ENCODE measurements at regions not wholly inside any gene's neighbourhood (a gene's known extent, or its start where the extent isn't known, plus 50 kb on each side); places are given as distances from the start of the nearest gene placed in this dataset.
A peak's percentile ranks its signal among the peaks of the same experiment; 100 is the strongest.

DNA sequence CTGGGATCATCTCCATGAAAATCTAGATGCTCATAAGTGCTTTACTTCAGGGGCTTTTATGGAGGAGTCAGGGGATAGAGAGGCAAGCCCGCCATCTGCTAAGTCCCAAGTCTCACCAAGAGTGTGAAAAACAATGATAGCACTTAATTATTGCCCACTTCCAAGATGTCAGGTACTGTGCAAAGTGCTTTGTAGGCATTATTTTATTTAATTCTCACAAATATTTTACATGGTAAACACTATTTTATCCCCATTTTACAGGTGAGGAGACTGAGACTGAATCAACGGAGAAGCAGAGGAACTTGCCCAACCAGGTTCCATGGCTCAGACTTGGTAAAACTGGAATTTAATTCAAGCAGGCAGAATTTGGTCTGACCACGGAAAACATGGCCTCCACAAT is 147.5 kb downstream of the ACKR3 start:
- DNase-seq (ENCODE audit: low read depth): no peak

DNA sequence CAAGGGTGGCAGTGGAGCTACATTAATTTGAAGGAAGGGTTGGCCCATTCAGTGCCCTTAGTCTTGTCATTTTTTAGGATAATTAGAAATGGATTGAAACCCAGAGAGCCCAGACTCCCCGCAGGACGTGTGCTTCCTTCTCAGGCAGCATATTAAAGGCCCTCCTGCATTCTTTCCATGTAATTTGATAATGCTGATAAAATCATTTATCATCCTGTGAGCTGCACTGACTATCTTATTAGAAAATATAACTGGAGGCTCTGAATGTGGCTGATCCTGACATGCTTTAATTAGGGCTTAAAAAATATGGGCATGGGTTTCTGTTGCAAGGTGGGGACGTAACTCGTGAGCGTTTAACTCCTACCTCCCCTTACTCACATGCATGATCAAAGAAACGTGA is 148.1 kb downstream of the ACKR3 start:
- no peak for DNase-seq (ENCODE audit: low read depth)

DNA sequence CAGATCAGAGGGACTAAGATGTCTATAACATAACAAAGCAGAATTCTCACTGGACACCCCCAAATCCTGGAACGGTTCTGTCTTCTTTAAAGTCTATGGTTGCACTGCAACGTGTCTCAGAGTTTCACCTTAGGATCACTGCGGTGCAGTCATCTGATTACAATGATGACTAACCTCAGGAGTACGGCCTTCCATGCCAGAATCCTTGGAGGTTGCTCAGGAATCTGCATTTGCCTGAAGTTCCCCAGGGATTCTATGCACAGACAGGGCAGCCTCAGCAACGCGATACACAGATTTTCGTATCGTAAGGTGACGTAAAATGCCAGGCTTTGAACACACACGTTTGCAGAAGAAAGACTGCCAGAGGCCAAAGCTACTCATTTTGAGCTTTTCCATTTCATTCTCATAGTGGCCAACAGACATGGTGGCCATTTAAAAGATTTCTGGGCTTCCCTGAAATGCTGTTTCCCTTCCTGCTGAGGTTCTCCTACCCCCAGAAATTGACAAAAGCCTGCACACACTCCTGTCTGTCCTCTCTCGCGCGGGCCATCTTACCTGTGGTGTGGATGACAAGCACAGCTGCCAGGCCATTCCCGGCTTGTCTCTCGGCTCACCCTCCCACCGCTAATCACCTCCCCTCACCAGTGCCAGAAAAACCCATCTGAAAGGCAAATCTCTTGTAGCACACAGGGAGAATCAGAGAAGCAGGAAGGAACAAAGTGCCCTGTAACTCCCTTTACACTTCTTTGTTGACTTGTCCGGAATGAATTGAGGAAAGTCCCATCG is 148.8 kb downstream of the ACKR3 start:
- DNase-seq (ENCODE audit: low read depth): no peak

DNA sequence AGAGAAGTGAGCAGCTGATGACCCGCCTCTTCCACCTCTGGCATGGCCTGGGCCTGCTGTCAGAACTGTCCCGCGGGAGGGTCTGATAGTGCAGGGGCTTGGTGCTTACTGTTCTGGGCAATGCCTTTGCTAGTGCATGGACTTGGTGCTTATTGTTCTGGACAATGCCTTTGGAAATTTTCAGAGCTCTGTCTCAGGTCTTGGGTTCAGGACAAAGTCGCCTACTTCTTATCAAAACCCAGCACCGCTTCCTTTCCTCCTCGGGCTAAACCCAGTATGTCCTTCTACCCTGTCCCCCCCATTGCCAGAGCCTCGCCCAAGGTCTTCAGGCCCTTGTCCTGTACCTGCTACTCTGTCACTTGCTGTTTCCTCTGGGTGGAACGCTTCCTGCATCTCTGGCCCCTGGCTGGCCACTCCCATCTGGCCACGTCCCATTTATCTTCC is 149.6 kb downstream of the ACKR3 start:
- no peak for DNase-seq (ENCODE audit: low read depth)

DNA sequence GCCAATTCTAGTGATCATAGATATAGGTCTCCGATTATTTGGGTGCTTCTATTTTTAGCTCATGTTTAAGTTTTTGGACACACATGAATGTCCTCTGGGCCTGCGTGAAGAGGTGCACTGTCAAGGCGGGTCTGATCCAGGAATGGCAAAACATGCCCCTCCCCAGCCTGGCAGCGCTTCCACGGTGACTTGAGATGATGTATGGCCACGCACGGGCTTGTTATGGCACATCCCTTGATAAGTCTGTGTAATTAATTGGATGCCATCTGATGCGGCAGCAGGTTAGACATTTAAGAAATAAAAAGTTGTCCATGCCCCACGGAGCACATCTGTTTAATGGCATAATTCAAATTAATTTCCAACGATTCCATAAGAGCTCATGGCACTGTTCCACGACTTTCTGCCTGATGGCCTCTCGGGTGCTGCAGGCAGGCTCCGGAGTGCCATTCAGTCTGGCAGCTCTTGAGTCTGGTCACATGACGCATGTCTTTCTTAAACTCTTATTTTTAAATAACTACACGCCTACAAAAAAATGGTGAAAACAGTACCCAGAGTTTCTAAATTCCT is 151.4 kb downstream of the ACKR3 start:
- no peak for DNase-seq (ENCODE audit: low read depth)

DNA sequence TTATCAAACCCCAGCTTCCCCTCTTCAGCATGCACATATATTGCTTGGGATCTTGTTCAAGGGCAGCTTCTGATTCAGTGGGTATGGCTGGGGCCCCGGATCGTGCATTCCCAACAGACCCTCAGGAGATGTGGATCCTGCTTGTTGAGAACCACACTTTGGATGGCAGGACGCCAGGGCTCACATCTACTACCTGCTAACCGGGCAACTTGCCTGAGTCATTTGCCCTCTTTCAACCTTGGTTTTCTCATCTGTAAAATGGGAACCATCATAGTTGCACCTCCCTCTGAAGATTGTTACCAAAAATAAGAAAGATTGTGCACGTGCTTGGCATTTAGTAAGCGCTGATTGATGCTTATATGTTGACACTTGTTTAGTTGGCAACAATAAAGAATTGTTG is 154.6 kb downstream of the ACKR3 start:
- DNase-seq (ENCODE audit: low read depth): no peak

DNA sequence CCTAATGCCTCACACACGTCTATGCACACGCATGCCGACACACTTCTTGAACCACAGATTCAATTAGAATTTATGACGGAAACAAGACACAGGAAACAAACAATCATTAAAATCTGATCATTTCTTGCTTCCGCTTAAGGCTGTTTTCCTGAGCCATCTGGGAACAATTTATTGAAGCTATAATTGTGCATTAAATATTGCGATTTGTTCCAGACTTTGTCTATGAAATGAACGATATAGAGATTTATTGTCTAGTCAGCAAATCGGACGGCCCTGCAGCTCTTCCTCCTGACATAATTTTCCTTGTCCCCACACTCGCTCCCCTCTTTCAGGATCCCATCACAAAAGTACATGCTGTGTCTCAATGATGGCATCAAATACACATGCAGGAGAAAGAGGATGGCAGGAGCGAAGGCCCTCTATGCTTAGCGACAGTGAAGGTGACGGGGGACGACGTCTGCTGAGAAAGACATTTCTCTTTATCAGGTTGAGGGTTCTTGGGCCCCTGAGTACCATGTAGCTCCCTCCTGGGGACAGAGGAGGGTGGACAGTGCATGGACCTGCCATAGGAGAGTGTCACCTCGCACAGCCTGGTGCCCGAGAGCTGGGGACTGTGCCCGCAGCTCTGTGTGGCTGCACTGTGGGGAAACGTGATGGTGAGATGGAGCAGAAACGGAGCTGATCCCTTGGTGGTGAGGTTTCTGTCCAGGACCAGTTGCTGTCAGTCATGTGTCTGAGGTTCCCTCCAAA is 157.3 kb downstream of the ACKR3 start:
- no peak for DNase-seq (ENCODE audit: low read depth)

DNA sequence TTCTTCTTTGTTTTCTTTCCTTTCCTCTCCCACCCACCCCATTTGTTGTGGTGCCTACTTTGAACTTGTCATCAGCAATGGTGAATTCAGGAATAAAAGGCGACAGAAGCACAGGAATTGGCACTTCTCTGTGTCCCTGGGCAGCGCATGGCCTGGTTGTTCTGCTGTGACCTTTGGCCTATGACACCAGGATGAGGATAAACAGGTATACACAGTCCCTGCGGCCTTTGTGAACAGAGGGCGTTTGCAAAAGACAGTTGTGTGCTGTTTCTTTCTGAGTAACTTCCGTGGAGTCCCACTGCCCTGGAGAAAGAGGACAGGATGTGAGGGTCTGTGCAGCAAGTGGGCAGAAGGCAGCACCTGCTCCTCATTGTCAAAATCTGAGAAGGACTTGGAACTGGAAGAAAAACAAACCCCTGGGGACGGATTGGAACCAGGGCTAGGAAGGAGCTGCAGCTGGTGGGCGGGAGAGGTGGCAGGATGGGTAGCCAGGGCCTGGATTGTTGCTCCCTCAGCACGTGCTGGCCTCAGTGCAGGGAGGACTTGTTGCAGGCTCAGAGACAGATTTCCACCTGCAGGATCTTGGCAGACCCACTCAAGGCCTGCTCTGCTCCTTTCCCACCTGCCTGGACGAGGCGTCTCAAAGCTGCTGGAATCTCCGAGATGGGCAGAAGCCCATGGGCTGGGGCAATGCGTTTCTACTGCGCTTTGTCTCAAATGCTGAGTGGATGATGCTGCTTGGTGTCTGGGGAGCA is 159.5 kb downstream of the ACKR3 start:
- no peak for DNase-seq (ENCODE audit: low read depth)

DNA sequence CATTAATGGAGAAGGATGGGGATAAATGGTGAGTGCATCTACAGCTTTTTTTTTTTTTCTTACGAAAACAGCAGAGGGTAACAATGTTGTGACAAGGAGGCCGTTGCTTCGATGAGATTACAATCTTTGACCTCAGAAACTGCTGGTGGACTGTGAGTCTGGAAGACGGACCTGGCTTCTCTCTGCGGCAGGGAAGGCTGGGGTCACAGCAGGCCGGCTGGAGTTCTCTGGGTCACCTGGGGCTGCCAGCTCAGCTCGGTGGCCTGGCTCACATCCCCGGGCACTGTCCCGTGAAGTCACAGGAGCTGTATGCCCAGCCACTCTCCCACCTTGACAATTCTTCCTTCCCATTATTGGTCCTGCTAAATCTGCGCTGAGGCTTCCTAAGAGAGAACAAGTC is 160.8 kb downstream of the ACKR3 start:
- DNase-seq (ENCODE audit: low read depth): no peak

DNA sequence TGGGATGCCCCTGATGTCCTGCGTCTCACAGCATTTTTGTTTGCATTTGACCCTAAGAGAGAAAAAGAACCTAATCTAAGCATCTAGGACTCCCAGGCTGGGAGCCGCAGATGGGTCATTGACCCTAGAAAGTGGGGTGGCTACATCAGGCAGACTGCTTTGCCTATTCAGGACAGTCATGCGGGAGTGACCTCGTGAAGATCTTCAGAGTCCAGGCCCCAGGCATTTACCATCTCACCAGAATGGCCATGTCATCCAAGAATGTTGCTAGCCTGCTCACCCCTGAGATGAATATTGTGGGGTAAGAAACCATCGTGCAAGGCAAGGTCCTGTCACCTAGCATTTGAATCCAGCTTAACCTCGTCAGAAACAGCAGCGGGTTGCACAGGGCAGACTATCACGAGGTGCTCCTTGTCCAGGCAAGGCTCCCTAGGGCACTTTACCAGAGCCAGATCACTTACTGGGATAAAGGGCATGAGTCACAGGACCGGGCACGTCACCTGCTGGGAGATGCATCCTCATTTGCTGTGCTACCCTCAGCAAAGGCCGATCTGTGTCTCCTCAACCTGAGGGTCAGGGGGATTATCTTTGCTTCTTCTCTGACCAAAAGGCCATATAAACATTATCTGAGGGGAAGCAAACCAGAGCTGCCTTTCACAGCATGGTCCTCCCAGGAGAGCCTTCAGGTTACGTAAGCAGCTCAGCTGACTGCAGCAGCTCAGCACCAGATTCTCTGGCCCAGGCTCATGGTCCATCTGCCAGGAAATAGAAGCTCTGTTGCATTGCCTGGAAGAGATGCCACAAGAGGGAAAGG is 162.3 kb downstream of the ACKR3 start:
- DNase-seq (ENCODE audit: low read depth): peak; percentile 62

DNA sequence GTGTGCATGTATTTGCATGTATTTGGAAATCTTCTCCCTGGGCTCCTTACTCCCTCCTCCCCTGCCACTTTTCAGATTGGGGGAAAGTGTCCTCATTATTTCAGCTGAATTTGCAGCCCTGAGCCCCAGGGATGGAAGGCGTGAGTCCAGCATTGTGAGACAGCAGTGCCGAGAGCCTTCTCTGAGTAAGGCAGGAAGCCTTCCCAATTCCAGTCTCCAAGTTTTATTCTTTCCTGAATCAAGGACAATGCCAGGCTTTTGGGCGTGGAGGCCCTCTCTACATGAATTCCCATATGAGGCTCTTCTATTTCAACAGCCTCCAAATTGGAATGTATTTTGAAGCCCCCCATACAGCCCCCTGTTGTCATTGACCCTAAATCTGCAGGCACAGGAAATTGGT is 163.5 kb downstream of the ACKR3 start:
- DNase-seq (ENCODE audit: low read depth): no peak

DNA sequence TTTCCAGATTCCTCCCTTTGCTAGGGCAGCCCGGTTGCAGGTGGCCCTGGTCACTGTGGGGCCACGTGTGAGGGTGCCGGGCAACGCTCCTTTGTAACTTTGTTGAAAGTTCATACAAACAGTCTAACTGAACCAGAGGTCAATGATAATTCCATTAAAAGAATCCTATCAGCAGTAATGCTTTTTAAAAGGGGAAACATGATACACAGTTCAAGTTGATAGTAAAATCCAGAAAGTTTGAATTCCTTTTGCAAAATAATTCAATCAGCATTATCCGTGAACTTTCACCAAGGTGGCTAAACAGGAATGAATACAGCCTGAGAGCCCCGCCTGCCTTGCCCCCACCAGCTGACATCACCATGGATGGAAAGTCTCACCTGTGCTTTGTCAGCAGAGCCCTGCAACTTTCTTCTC is 166.2 kb downstream of the ACKR3 start:
- DNase-seq (ENCODE audit: low read depth): no peak

DNA sequence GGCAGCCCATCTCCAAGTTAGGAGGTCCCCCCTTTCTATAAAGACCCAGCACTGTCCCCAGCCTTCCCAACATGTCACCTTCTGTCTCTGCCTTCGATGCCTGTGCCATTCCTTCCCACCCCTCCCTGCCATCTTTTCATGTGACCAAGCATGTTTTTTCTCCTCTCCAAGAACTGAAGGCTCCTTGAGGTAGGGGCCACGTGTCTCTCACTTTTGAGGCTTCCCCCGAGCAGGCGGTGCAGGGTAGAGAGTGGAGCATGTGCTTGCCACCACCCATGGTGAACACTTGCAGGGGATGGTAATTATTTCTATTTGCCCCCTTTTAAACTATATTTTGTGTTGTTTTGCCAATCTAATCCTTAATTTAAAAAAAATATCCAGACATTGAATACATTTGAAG is 168.4 kb downstream of the ACKR3 start:
- DNase-seq (ENCODE audit: low read depth): no peak

DNA sequence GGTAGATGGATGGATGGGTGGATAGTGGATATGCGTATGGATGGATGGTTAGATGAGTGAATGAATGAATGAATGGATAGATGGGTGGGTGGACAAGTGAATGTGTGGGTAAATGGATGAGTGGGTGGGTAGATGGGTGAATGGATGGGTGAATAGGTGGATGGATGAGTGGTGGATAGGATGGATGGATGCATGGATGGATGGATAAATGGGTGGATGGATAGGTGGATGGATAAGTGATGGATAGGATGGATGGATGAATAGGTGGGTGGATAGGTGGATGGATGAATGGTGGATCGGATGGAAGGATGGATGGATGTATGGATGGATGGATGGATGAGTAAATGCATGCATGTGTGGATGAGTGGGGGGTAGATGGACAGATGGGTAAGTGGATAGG is 169.3 kb downstream of the ACKR3 start:
- no peak for DNase-seq (ENCODE audit: low read depth)

DNA sequence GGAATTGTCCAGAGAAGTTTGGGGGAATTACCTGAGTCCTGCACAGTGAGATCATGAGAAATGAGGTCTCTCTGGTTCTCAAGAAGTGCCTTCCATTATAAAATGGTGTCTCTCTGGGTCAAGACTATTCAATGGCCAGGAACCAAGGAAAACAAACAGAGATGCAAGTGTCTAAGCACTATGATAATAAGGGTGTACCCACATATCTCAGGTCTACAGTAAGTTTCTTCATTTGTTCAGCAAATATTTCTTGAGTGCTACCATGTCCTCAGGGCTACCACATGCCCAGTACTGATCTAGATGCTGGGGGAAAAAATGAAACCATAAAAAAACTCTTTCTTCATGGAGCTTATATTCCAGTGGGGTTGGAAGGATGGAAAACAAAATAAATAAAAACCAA is 170.0 kb downstream of the ACKR3 start:
- no peak for DNase-seq (ENCODE audit: low read depth)

DNA sequence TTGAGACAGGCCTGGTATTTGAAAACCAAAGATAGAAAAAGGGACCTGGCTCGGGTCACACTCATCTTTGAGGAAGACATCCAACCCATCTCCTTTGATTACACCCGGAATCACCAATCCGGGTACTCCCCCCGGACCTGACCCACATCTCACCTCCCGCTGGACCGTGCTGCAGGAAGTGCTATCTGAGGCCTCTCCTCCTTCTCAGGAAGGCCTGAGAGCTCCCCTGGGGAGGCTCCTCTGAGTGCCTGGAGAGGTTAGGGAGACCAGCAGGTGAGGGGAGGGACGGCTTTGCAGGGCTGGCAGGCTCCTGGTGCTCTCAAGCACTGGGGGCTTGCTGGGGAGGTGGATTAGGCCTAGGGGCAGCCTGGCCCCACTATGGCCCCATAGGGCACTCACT is 170.9 kb downstream of the ACKR3 start:
- DNase-seq (ENCODE audit: low read depth): no peak

DNA sequence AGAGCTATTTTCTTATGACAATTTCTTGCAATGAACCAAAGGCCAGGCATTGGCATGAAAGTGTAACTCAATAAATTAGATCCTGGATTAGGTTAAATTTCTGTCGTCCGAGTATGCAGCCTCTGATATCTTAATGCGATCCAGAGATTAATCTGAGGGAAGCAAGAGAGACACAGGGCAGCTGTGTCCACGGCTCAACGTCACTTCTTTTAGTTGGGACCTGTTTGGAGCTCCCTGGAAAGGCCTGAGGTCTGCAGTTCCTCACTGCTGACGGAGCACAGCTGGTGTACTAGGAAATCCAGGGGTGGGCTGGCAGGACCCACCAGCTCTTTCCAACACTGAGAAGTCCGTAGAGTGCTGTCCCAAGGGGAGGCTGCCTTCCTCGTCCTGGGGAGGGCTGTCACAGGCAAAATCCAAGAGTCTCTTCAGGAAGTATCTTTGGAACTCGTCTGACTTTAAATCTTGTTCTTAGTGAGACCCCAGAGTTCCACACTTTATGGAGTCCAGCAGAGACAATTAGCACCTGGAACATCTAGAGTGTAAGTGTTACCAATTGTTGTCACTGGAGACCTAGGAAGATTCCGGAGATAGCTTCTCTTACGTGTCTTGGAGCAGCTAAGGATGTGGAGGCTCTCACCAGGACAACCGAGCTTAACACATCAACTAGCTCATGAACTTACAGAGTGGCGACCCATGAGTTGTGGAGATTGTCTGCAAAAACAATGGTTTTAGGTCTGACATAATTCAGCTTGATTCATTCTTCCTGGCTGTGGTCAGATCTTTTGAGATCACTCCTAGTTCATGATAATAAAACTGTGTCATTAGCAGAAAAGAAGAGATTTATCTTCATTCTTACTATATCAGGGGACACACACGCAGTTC is 173.7 kb downstream of the ACKR3 start:
- DNase-seq (ENCODE audit: low read depth): no peak

DNA sequence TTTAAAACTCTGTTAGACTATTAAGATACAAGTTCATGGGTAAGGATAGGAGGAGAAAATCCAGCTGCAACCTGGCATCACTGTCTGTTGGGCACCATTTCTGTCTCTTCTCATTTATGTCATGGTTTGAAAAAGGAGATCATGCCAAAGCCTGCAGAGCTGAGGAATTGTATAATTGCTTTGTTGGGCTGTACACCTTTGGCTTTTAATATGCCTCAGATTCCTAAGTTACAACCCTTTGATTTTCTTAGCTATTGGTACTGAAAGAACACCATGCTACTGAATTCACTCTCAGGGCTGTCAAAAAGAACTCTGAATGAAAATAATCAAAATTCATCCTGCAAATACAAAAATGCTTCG is 174.3 kb downstream of the ACKR3 start:
- no peak for DNase-seq (ENCODE audit: low read depth)

DNA sequence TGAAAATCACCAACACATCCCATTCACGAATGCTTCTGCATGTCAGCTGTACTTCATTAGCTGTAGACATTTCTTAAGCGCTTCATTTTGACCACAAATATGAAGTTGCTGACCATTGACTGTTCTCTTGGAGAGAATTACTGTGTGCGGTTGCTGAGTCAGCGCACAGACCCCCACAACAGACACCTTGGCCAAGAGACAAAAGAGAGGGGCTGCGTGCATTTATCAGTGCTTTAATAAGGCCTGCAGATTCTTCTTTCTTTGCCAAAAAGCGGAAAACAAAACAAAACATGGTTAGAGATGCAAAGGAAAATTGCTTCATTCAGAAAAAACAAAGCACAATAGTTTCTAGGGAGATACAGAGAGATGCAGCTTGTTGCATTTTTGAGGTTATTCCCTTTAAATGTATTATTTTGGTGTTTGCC is 174.7 kb downstream of the ACKR3 start:
- no peak for DNase-seq (ENCODE audit: low read depth)

DNA sequence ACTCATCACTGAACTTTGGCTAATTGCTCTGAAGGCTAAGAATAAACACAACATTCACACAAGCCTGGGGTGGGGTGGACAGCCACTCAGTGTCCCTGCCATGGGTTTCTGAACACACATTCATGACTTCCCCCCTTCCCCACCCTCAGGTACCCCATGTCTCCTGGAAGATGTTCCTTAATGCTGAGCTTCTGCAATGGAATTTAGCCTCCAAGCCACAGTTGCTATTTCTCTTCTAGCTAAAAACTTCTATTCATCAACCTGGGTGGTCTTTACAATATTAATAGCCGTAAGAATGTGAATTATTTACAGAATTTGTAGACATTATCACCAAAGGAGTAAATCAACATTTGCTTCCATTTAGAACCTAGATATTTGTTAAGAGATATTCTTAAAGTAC is 175.1 kb downstream of the ACKR3 start:
- DNase-seq (ENCODE audit: low read depth): no peak
